ENCODE measurements at regions not wholly inside any gene's neighbourhood (a gene's known extent, or its start where the extent isn't known, plus 50 kb on each side); places are given as distances from the start of the nearest gene placed in this dataset.

DNA sequence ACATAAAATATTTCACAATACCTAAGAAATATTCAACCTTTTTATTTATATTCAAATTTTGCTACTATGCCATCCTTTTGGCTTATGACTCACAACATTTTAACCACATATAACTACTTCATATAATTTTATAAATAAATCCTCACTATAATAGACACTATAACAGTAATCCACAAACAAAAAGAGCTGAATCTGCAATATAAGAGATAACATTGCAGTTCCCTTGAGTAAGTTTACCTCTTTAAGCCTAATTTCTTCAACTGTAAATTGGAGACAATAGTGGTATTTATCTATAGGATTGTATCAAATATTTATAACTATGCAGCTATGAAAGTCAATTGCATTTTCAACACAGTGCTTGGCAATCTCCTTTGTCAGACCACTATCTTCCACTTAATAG is 1084.5 kb downstream of the NR2F1-AS1 start:
- no peak overlapping the region for H3K4me3 ChIP-seq (ENCODE audit: low read depth, low read length)
- no peak for TF ChIP-seq CTCF (IDR thresholded peaks at IDR 0.05; ENCODE audit: low read depth, low read length, missing control alignments)
- in situ Hi-C loops (cut with HindIII; ENCODE audit: low sequenced_read_pairs), result no loop called here
- DNase-seq (ENCODE audit: low read depth), result no peak

DNA sequence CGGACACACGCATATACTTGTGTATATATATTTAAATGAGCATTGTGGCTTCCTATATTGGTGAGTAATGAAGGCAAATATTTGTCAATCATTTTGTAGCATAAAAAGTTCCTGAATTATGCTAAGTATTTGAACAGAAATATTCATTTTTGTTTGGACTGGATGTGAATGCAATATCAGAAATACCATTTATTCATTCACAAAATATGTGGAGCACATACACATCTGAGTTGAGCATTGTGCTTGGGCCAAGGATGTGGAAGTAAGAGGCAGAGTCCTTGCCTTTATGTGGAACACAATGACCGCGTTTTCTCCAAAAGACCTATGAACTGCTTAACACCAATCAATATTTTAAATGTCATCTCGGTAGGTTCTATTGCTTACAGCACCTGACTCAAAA is 1086.5 kb downstream of the NR2F1-AS1 start:
- in situ Hi-C loops (cut with HindIII; ENCODE audit: low sequenced_read_pairs), result no loop called here
- no peak for DNase-seq (ENCODE audit: low read depth)
- no peak overlapping the region for H3K4me3 ChIP-seq (ENCODE audit: low read depth, low read length)
- TF ChIP-seq CTCF (IDR thresholded peaks at IDR 0.05; ENCODE audit: low read depth, low read length, missing control alignments), result no peak

GRCh38 chr5:92492908-92493307 is 1088.1 kb downstream of the NR2F1-AS1 start:
- TF ChIP-seq CTCF (IDR thresholded peaks at IDR 0.05; ENCODE audit: low read depth, low read length, missing control alignments), result no peak
- no peak overlapping the region for H3K4me3 ChIP-seq (ENCODE audit: low read depth, low read length)
- no peak for DNase-seq (ENCODE audit: low read depth)
- in situ Hi-C loops (cut with HindIII; ENCODE audit: low sequenced_read_pairs), result no loop called here

GRCh38 chr5:92484484-92484883 is 1096.5 kb downstream of the NR2F1-AS1 start:
- TF ChIP-seq CTCF (IDR thresholded peaks at IDR 0.05; ENCODE audit: low read depth, low read length, missing control alignments), result no peak
- in situ Hi-C loops (cut with HindIII; ENCODE audit: low sequenced_read_pairs), result no loop called here
- no peak for DNase-seq (ENCODE audit: low read depth)
- H3K4me3 ChIP-seq (ENCODE audit: low read depth, low read length), result no peak overlapping the region

- no peak for DNase-seq (ENCODE audit: low read depth)
- in situ Hi-C loops (cut with HindIII; ENCODE audit: low sequenced_read_pairs), result no loop called here
- TF ChIP-seq CTCF (IDR thresholded peaks at IDR 0.05; ENCODE audit: low read depth, low read length, missing control alignments), result no peak
- H3K4me3 ChIP-seq (ENCODE audit: low read depth, low read length), result no peak overlapping the region
Measured at GRCh38 chr5:92472981-92473566, 1090.0 kb upstream of the ARRDC3 start.

- H3K4me3 ChIP-seq (ENCODE audit: low read depth, low read length), result no peak overlapping the region
- TF ChIP-seq CTCF (IDR thresholded peaks at IDR 0.05; ENCODE audit: low read depth, low read length, missing control alignments), result no peak
- in situ Hi-C loops (cut with HindIII; ENCODE audit: low sequenced_read_pairs), result no loop called here
- DNase-seq (ENCODE audit: low read depth), result no peak
Measured at GRCh38 chr5:92471861-92472260, 1088.7 kb upstream of the ARRDC3 start.

- in situ Hi-C loops (cut with HindIII; ENCODE audit: low sequenced_read_pairs), result no loop called here
- no peak overlapping the region for H3K4me3 ChIP-seq (ENCODE audit: low read depth, low read length)
- no peak for DNase-seq (ENCODE audit: low read depth)
- TF ChIP-seq CTCF (IDR thresholded peaks at IDR 0.05; ENCODE audit: low read depth, low read length, missing control alignments), result no peak
Measured at GRCh38 chr5:92470770-92471169, 1087.7 kb upstream of the ARRDC3 start.

All from astrocyte of the cerebellum (primary cell).